ENCODE measurements at regions not wholly inside any gene's neighbourhood (a gene's known extent, or its start where the extent isn't known, plus 50 kb on each side); places are given as distances from the start of the nearest gene placed in this dataset.

DNA sequence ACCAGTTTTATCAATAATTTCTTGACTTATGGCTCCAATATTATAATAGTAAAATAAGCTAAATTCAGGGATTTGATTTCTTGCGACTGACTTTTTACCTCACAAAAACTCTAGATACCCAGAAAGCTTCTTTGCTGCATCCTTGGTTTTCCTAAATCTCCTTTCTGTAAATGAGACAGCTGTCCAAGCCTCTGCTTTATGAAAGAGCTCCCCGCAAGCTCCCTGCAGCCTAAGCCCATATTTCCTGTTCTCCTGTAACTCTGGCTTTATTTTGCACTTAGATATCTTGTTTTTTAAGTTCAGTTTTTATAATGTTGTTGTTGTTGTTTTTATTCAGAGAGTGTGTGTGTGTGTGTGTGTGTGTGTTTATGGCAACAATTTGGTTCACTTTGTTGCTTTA lies 361.7 kb upstream of the PKDCC start:
- no peaks in the 10 kb centered on the region for H3K27me3 ChIP-seq
- H3K36me3 ChIP-seq: no peaks in the 10 kb centered on the region
- TF ChIP-seq POLR2A (IDR thresholded peaks at IDR 0.05) (no peak), EP300 (IDR thresholded peaks at IDR 0.05) (no peak)
- TF ChIP-seq, protein P1, sequence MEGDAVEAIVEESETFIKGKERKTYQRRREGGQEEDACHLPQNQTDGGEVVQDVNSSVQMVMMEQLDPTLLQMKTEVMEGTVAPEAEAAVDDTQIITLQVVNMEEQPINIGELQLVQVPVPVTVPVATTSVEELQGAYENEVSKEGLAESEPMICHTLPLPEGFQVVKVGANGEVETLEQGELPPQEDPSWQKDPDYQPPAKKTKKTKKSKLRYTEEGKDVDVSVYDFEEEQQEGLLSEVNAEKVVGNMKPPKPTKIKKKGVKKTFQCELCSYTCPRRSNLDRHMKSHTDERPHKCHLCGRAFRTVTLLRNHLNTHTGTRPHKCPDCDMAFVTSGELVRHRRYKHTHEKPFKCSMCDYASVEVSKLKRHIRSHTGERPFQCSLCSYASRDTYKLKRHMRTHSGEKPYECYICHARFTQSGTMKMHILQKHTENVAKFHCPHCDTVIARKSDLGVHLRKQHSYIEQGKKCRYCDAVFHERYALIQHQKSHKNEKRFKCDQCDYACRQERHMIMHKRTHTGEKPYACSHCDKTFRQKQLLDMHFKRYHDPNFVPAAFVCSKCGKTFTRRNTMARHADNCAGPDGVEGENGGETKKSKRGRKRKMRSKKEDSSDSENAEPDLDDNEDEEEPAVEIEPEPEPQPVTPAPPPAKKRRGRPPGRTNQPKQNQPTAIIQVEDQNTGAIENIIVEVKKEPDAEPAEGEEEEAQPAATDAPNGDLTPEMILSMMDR (IDR thresholded peaks at IDR 0.05): no peak
- H3K9me3 ChIP-seq: no peaks in the 10 kb centered on the region
- H3K27ac ChIP-seq: no peak overlapping the region
- no peaks in the 10 kb centered on the region for H3K4me1 ChIP-seq (ENCODE audit: insufficient read depth)
- DNase-seq: no peak
- no peak overlapping the region for H3K4me3 ChIP-seq
- intact Hi-C loops (cut with DNase I): no loop called here
- 93 to 99% (median 94%) methylated on average over 2 of the region's 2 CpGs for WGBS, 3 donors

DNA sequence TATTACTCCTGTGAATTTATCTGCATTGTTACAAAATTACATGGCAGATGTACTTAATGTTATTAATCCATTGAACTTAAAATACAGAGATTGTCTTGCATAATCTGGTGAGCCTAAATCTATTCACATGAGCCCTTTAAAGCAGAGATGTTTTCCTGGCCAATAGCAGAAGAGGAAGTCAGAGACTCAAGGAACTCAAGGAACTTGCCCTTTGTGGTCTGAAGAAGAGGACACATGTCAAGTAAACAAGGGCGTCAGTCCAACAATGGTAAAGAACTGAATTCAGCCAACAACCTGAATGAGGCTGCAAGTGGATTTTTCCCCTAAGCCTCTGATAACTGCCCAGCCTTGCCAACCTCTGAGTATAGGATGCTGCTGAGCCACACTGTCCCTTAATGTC lies 356.3 kb upstream of the PKDCC start:
- H3K4me3 ChIP-seq: no peak overlapping the region
- no peaks in the 10 kb centered on the region for H3K36me3 ChIP-seq
- no peaks in the 10 kb centered on the region for H3K27me3 ChIP-seq
- H3K4me1 ChIP-seq (ENCODE audit: insufficient read depth): no peaks in the 10 kb centered on the region
- H3K27ac ChIP-seq: no peak overlapping the region
- no peak for TF ChIP-seq EP300 (IDR thresholded peaks at IDR 0.05)
- TF ChIP-seq POLR2A (IDR thresholded peaks at IDR 0.05): no peak
- TF ChIP-seq, protein P1 (IDR thresholded peaks at IDR 0.05): no peak
- intact Hi-C loops (cut with DNase I): loop anchor here in 1 of 4 donors (10.0 kb wide), 1 partner anchor 1777 kb away; no protein-coding TSS in a partner anchor
- no peak for DNase-seq
- 82 to 91% (median 85%) methylated on average over 1 of the region's 1 CpG for WGBS, 3 donors
- no peaks in the 10 kb centered on the region for H3K9me3 ChIP-seq

DNA sequence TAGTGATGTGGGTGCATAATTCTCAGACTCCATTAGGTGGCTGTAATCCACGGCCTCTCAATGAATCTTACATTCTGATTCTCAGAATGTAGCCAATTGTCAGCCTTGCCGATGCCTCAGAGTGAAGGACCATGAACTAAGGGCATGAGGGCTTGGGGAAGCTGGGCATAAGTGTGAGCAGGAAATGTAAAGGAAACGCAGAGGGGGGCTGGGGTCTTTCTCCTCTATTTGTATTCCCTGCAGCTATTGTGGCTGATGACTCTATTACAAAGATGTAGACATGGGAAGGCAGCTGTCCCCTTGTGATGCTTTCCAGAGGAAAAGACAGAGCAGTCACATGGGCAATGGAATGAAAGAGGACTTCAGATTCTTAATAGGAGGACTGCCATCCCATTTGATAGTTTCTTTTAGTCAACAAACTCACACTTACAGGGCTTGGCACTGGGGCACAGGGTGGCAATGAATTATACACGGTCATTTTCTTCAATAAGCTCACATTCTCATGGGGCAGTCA lies 353.2 kb upstream of the PKDCC start:
- TF ChIP-seq EP300 (IDR thresholded peaks at IDR 0.05) (no peak), POLR2A (IDR thresholded peaks at IDR 0.05) (no peak)
- TF ChIP-seq, protein P1 (IDR thresholded peaks at IDR 0.05): no peak
- Histone ChIP-seq H3K4me1 (ENCODE audit: insufficient read depth) (peaks cover 2% of the 10 kb centered on the region), H3K36me3 (no peaks in the 10 kb centered on the region), H3K9me3 (no peaks in the 10 kb centered on the region), H3K27me3 (no peaks in the 10 kb centered on the region), H3K4me3 (no peak overlapping the region), H3K27ac (no peak overlapping the region)
- WGBS, 3 donors: 94 to 95% (median 94%) methylated on average over 4 of the region's 4 CpGs
- intact Hi-C loops (cut with DNase I): loop anchor here in 1 of 4 donors (10.0 kb wide), 1 partner anchor 1780 kb away; no protein-coding TSS in a partner anchor
- no peak for DNase-seq

DNA sequence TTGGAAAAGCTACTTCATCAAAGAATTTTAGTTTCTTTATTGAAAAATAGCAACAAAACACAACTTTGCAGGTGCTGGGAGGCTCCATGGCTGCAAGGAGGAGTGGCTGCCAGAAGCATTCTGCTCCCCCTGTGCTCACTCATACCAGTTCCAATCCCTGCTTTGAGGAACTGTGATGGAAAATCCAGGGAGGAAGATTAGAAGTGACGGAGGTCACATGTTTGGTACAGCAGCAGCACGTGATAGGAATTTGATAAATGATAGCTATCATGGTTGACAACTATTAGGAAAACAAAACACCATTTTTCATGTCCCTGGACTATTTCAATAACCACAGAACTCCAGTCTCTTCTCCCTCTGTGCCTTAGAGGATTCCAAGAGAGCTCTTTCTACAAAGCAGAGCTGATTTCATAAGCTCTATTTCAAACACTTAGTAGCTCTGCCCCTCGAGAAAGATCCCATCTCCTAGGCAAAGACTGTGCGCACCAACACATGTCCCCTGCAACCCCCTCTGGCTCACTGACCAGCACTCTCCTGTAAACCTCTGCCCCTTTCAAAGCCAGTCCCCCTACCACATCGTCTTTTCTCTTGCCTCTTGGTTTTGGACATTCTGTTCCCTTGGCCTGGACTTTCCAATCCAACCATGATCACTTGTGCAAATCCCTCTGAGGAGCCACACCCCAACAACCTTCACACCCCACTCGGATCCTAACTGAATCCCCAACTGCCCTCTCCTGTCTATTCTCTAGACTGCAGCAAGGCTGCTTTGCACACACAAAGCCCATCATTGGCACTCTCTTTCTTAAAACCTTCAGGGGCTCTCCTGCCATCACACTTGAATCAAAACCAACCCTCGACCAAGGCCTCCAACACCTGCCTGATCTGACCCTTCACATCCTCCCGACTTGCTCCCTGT lies 352.4 kb upstream of the PKDCC start:
- Histone ChIP-seq H3K27me3 (no peaks in the 10 kb centered on the region), H3K4me3 (no peak overlapping the region), H3K9me3 (no peaks in the 10 kb centered on the region), H3K4me1 (ENCODE audit: insufficient read depth) (peaks cover 2% of the 10 kb centered on the region), H3K36me3 (no peaks in the 10 kb centered on the region), H3K27ac (no peak overlapping the region)
- no peak for DNase-seq
- 84 to 92% (median 90%) methylated on average over 8 of the region's 8 CpGs for WGBS, 3 donors
- intact Hi-C loops (cut with DNase I): loop anchor here in 1 of 4 donors (10.0 kb wide), 1 partner anchor 1781 kb away; no protein-coding TSS in a partner anchor
- TF ChIP-seq POLR2A (IDR thresholded peaks at IDR 0.05): no peak
- TF ChIP-seq EP300 (IDR thresholded peaks at IDR 0.05): no peak
- TF ChIP-seq, protein P1 (IDR thresholded peaks at IDR 0.05): no peak
